ENCODE measurements at regions not wholly inside any gene's neighbourhood (a gene's known extent, or its start where the extent isn't known, plus 50 kb on each side); places are given as distances from the start of the nearest gene placed in this dataset.

- TF ChIP-seq CTCF (IDR thresholded peaks at IDR 0.05) = no peak
- DNase-seq (ENCODE audit: low spot score) = no peak
- H3K4me1 Mint-ChIP-seq (ENCODE audit: low read depth) = peaks cover 5% of the 10 kb centered on the region
- no peaks in the 10 kb centered on the region for H3K36me3 Mint-ChIP-seq (ENCODE audit: low read depth)
- no peak overlapping the region for H3K27ac Mint-ChIP-seq (ENCODE audit: unreplicated experiment)
- H3K4me3 Mint-ChIP-seq (ENCODE audit: unreplicated experiment) = no peak overlapping the region
- peaks cover 2% of the 10 kb centered on the region for H3K27me3 Mint-ChIP-seq (ENCODE audit: low read depth)
- no peaks in the 10 kb centered on the region for H3K9me3 Mint-ChIP-seq (ENCODE audit: low read depth)
Observed at GRCh38 chr4:10959586-10959985, 275.0 kb upstream of the CLNK start.

GRCh38 chr4:10958226-10958856, 273.8 kb upstream of the CLNK start:
- H3K4me3 Mint-ChIP-seq (ENCODE audit: unreplicated experiment) = no peak overlapping the region
- peaks cover 2% of the 10 kb centered on the region for H3K27me3 Mint-ChIP-seq (ENCODE audit: low read depth)
- no peak for DNase-seq (ENCODE audit: low spot score)
- no peak overlapping the region for H3K27ac Mint-ChIP-seq (ENCODE audit: unreplicated experiment)
- H3K4me1 Mint-ChIP-seq (ENCODE audit: low read depth) = peaks cover 3% of the 10 kb centered on the region
- no peaks in the 10 kb centered on the region for H3K36me3 Mint-ChIP-seq (ENCODE audit: low read depth)
- no peaks in the 10 kb centered on the region for H3K9me3 Mint-ChIP-seq (ENCODE audit: low read depth)
- TF ChIP-seq CTCF (IDR thresholded peaks at IDR 0.05) = no peak

GRCh38 chr4:10951306-10951705, 266.7 kb upstream of the CLNK start:
- no peak for TF ChIP-seq CTCF (IDR thresholded peaks at IDR 0.05)
- no peak for DNase-seq (ENCODE audit: low spot score)
- Mint-ChIP-seq H3K9me3 (ENCODE audit: low read depth) (no peaks in the 10 kb centered on the region), H3K4me3 (ENCODE audit: unreplicated experiment) (no peak overlapping the region), H3K4me1 (ENCODE audit: low read depth) (peaks cover 3% of the 10 kb centered on the region), H3K36me3 (ENCODE audit: low read depth) (no peaks in the 10 kb centered on the region), H3K27ac (ENCODE audit: unreplicated experiment) (no peak overlapping the region), H3K27me3 (ENCODE audit: low read depth) (no peaks in the 10 kb centered on the region)

GRCh38 chr4:10949039-10949733, 264.6 kb upstream of the CLNK start:
- Mint-ChIP-seq H3K36me3 (ENCODE audit: low read depth) (no peaks in the 10 kb centered on the region), H3K4me1 (ENCODE audit: low read depth) (no peaks in the 10 kb centered on the region), H3K9me3 (ENCODE audit: low read depth) (peaks cover 4% of the 10 kb centered on the region), H3K4me3 (ENCODE audit: unreplicated experiment) (no peak overlapping the region), H3K27me3 (ENCODE audit: low read depth) (no peaks in the 10 kb centered on the region), H3K27ac (ENCODE audit: unreplicated experiment) (no peak overlapping the region)
- no peak for TF ChIP-seq CTCF (IDR thresholded peaks at IDR 0.05)
- DNase-seq (ENCODE audit: low spot score) = no peak

GRCh38 chr4:10947898-10948297, 263.3 kb upstream of the CLNK start:
- no peak for DNase-seq (ENCODE audit: low spot score)
- no peaks in the 10 kb centered on the region for H3K36me3 Mint-ChIP-seq (ENCODE audit: low read depth)
- peaks cover 3% of the 10 kb centered on the region for H3K27me3 Mint-ChIP-seq (ENCODE audit: low read depth)
- H3K4me3 Mint-ChIP-seq (ENCODE audit: unreplicated experiment) = no peak overlapping the region
- H3K9me3 Mint-ChIP-seq (ENCODE audit: low read depth) = peaks cover 8% of the 10 kb centered on the region
- H3K27ac Mint-ChIP-seq (ENCODE audit: unreplicated experiment) = no peak overlapping the region
- TF ChIP-seq CTCF (IDR thresholded peaks at IDR 0.05) = no peak
- no peaks in the 10 kb centered on the region for H3K4me1 Mint-ChIP-seq (ENCODE audit: low read depth)

All from chondrocyte (in vitro differentiated cells).